ENCODE measurements at regions not wholly inside any gene's neighbourhood (a gene's known extent, or its start where the extent isn't known, plus 50 kb on each side); places are given as distances from the start of the nearest gene placed in this dataset.
"Not testable (repeated sequence)": the region's sequence is repeated elsewhere in the genome, so short reads cannot be mapped to it uniquely, and the experiment has no call there.

GRCh38 chr12:60211244-60211643 is 615.4 kb downstream of the SLC16A7 start:
- H3K27me3 ChIP-seq (ENCODE audit: control insufficient read depth, insufficient read depth, low read length): no peaks in the 10 kb centered on the region
- H3K9me3 ChIP-seq (ENCODE audit: control insufficient read depth, insufficient read depth, low read length): peaks cover 7% of the 10 kb centered on the region
- no peak overlapping the region for H3K9ac ChIP-seq (ENCODE audit: low read depth, low read length)
- H3K27ac ChIP-seq (ENCODE audit: low read depth, low read length): no peak overlapping the region
- no peaks in the 10 kb centered on the region for H3K4me1 ChIP-seq (ENCODE audit: control insufficient read depth, insufficient read depth, low read length)
- no peak overlapping the region for H3K4me3 ChIP-seq (ENCODE audit: low read depth, low read length)
- no peaks in the 10 kb centered on the region for H3K36me3 ChIP-seq (ENCODE audit: control insufficient read depth, insufficient read depth, low read length)

- H3K9me3 ChIP-seq (ENCODE audit: control insufficient read depth, insufficient read depth, low read length): peaks cover 7% of the 10 kb centered on the region
- no peaks in the 10 kb centered on the region for H3K4me1 ChIP-seq (ENCODE audit: control insufficient read depth, insufficient read depth, low read length)
- H3K4me3 ChIP-seq (ENCODE audit: low read depth, low read length): no peak overlapping the region
- H3K27me3 ChIP-seq (ENCODE audit: control insufficient read depth, insufficient read depth, low read length): no peaks in the 10 kb centered on the region
- no peak overlapping the region for H3K27ac ChIP-seq (ENCODE audit: low read depth, low read length)
- no peak overlapping the region for H3K9ac ChIP-seq (ENCODE audit: low read depth, low read length)
- no peaks in the 10 kb centered on the region for H3K36me3 ChIP-seq (ENCODE audit: control insufficient read depth, insufficient read depth, low read length)
These were observed 616.6 kb downstream of the SLC16A7 start for GRCh38 chr12:60212159-60213000.

GRCh38 chr12:60213272-60213671 is 617.4 kb downstream of the SLC16A7 start:
- H3K4me1 ChIP-seq (ENCODE audit: control insufficient read depth, insufficient read depth, low read length); H3K36me3 ChIP-seq (ENCODE audit: control insufficient read depth, insufficient read depth, low read length); H3K9me3 ChIP-seq (ENCODE audit: control insufficient read depth, insufficient read depth, low read length); H3K27ac ChIP-seq (ENCODE audit: low read depth, low read length); H3K9ac ChIP-seq (ENCODE audit: low read depth, low read length); H3K4me3 ChIP-seq (ENCODE audit: low read depth, low read length); H3K27me3 ChIP-seq (ENCODE audit: control insufficient read depth, insufficient read depth, low read length): not testable (repeated sequence)

DNA sequence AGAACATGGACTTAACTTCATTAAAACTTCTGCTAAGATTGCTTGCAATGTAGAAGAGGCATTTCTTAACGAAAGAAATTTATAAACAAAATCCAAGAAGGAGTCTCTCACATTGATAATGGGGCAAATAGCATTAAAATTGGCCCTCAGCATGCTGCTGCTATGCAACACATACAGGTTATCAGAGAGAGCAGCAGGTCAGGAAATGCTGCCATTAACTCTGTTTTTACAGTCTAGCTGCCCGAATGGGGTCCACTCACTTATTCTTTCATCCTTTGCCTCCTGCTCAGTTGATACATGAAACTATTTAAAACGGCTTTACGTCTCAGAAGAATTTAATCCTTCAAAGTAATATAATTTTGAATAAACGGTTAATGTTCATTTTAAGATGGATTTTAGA is 620.4 kb downstream of the SLC16A7 start:
- Histone ChIP-seq H3K27ac (ENCODE audit: low read depth, low read length) (no peak overlapping the region), H3K9me3 (ENCODE audit: control insufficient read depth, insufficient read depth, low read length) (peaks cover 7% of the 10 kb centered on the region), H3K4me1 (ENCODE audit: control insufficient read depth, insufficient read depth, low read length) (no peaks in the 10 kb centered on the region), H3K36me3 (ENCODE audit: control insufficient read depth, insufficient read depth, low read length) (no peaks in the 10 kb centered on the region), H3K27me3 (ENCODE audit: control insufficient read depth, insufficient read depth, low read length) (no peaks in the 10 kb centered on the region), H3K9ac (ENCODE audit: low read depth, low read length) (no peak overlapping the region), H3K4me3 (ENCODE audit: low read depth, low read length) (no peak overlapping the region)

GRCh38 chr12:60223242-60223641 is 627.4 kb downstream of the SLC16A7 start:
- Histone ChIP-seq H3K27ac (ENCODE audit: low read depth, low read length) (no peak overlapping the region), H3K4me1 (ENCODE audit: control insufficient read depth, insufficient read depth, low read length) (no peaks in the 10 kb centered on the region), H3K36me3 (ENCODE audit: control insufficient read depth, insufficient read depth, low read length) (no peaks in the 10 kb centered on the region), H3K4me3 (ENCODE audit: low read depth, low read length) (no peak overlapping the region), H3K27me3 (ENCODE audit: control insufficient read depth, insufficient read depth, low read length) (no peaks in the 10 kb centered on the region), H3K9me3 (ENCODE audit: control insufficient read depth, insufficient read depth, low read length) (no peaks in the 10 kb centered on the region), H3K9ac (ENCODE audit: low read depth, low read length) (no peak overlapping the region)

DNA sequence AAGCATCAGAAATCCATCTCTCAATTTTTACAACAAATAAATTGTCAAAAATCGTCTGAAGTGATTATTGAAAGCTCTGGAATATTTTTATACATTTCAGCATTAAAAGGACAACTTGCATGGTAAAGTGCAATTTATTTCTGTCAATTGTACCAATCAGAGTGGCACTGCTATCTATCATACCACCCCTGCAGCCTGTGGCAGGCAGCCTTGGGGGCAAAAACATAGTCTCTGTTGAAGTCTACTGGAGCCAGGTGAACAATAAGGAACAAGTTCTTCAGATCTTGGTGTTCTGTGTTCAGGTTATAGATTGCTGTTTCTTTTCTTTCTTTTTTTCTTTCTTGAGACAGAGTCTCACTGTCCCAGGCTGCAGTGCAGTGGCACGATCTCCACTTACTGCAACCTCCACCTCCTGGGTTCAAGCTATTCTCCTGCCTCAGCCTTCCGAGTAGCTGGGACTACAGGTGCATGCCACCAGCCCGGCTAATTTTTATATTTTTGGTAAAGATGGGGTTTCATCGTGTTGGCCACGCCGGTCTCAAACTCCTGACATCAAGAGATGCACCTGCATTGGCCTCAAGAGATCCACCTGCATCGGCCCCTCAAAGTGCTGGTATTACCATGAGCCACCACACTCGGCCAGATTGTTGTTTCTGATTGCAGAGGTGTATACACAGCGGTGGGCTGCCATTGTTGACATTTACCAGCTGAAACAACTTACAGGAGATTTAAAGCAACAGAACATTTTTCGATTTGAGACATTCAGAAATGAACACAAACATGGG is 629.6 kb downstream of the SLC16A7 start:
- no peak overlapping the region for H3K27ac ChIP-seq (ENCODE audit: low read depth, low read length)
- H3K27me3 ChIP-seq (ENCODE audit: control insufficient read depth, insufficient read depth, low read length): no peaks in the 10 kb centered on the region
- H3K36me3 ChIP-seq (ENCODE audit: control insufficient read depth, insufficient read depth, low read length): no peaks in the 10 kb centered on the region
- no peak overlapping the region for H3K4me3 ChIP-seq (ENCODE audit: low read depth, low read length)
- H3K4me1 ChIP-seq (ENCODE audit: control insufficient read depth, insufficient read depth, low read length): no peaks in the 10 kb centered on the region
- no peaks in the 10 kb centered on the region for H3K9me3 ChIP-seq (ENCODE audit: control insufficient read depth, insufficient read depth, low read length)
- H3K9ac ChIP-seq (ENCODE audit: low read depth, low read length): no peak overlapping the region

DNA sequence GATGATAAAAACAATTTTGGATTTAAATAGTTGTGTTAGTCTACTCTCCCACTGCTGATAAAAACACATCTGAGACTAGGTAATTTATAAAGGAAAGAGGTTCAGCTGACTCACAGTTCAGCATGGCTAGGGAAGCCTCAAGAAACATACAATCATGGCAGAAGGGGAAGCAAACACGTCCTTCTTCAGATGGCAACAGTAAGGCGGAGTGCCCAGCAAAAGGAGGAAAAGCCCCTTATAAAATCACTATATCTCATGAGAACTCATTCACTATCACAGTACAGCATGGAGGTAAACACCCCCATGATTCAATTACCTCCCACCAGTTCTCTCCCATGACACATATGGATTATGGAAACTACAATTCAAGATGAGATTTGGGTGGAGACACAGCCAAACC is 632.1 kb downstream of the SLC16A7 start:
- Histone ChIP-seq H3K4me1 (ENCODE audit: control insufficient read depth, insufficient read depth, low read length) (no peaks in the 10 kb centered on the region), H3K27me3 (ENCODE audit: control insufficient read depth, insufficient read depth, low read length) (no peaks in the 10 kb centered on the region), H3K9me3 (ENCODE audit: control insufficient read depth, insufficient read depth, low read length) (no peaks in the 10 kb centered on the region), H3K27ac (ENCODE audit: low read depth, low read length) (no peak overlapping the region), H3K36me3 (ENCODE audit: control insufficient read depth, insufficient read depth, low read length) (no peaks in the 10 kb centered on the region), H3K4me3 (ENCODE audit: low read depth, low read length) (no peak overlapping the region), H3K9ac (ENCODE audit: low read depth, low read length) (no peak overlapping the region)

DNA sequence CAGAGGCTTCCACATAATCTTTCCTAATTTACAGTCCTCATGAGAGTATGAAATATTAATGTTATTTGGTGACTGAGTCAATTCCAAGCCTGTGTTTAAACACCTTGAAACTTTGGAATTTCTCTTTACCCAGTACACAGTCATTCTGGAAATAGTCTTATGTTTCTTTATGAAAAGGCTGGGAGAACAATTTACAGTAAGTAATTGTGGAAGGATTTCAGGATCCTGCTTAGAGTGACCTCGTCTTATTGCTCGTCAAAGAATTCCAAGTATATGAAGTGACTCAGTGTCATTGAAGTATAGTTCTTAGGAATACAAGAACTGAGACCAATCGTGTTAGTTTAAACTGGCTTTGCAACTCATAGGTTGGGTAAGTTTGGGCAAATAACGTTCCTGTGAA is 634.2 kb downstream of the SLC16A7 start:
- Histone ChIP-seq H3K9me3 (ENCODE audit: control insufficient read depth, insufficient read depth, low read length) (no peaks in the 10 kb centered on the region), H3K27me3 (ENCODE audit: control insufficient read depth, insufficient read depth, low read length) (no peaks in the 10 kb centered on the region), H3K36me3 (ENCODE audit: control insufficient read depth, insufficient read depth, low read length) (no peaks in the 10 kb centered on the region), H3K4me1 (ENCODE audit: control insufficient read depth, insufficient read depth, low read length) (no peaks in the 10 kb centered on the region), H3K9ac (ENCODE audit: low read depth, low read length) (no peak overlapping the region), H3K27ac (ENCODE audit: low read depth, low read length) (no peak overlapping the region), H3K4me3 (ENCODE audit: low read depth, low read length) (no peak overlapping the region)

- Histone ChIP-seq H3K27me3 (ENCODE audit: control insufficient read depth, insufficient read depth, low read length) (no peaks in the 10 kb centered on the region), H3K4me3 (ENCODE audit: low read depth, low read length) (no peak overlapping the region), H3K27ac (ENCODE audit: low read depth, low read length) (no peak overlapping the region), H3K9me3 (ENCODE audit: control insufficient read depth, insufficient read depth, low read length) (no peaks in the 10 kb centered on the region), H3K9ac (ENCODE audit: low read depth, low read length) (no peak overlapping the region), H3K36me3 (ENCODE audit: control insufficient read depth, insufficient read depth, low read length) (no peaks in the 10 kb centered on the region), H3K4me1 (ENCODE audit: control insufficient read depth, insufficient read depth, low read length) (no peaks in the 10 kb centered on the region)
These were observed 635.5 kb downstream of the SLC16A7 start for GRCh38 chr12:60231303-60231702.

DNA sequence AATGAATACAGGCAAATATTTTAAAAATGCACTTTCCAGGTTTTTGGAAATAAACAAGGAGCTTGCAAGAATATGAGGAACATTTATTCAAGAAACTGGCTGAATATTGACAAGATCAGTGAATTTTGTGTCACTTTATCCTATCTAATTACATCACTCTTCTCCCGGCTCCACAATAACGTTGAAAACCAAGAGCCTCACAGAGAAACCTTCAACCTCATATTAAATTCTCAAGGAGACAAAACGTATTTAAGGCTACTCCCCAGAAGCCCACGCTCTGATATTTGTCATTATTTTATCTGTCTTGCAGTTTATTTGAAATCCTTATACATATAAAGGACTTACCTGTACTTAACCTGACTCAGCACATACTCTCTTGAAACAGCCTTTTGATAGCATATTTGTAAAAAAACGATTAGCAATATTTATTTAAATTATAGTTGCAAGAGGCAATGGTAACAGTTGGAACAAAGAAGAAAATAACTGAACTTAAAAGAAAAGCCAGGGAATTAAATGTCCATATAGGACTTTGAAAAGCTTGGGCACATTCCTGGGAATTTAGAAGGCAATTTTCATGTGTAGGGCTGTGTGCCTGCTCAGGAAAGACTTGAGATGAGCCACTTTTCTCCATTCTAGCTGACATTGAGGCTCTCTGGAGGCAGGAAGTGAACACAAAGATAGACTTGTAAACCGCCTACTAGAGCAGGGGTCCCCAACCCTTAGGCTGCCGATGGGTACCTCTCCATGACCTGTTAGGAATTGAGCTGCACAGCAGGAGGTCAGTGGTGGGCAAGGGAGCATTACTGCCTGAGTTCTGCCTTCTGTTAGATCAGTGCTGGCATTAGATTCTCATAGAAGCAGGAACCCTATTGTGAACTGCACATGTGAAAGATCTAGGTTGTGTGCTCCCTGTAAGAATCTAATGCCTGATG is 636.4 kb downstream of the SLC16A7 start:
- H3K9ac ChIP-seq (ENCODE audit: low read depth, low read length): no peak overlapping the region
- H3K27ac ChIP-seq (ENCODE audit: low read depth, low read length): no peak overlapping the region
- H3K9me3 ChIP-seq (ENCODE audit: control insufficient read depth, insufficient read depth, low read length): no peaks in the 10 kb centered on the region
- no peaks in the 10 kb centered on the region for H3K4me1 ChIP-seq (ENCODE audit: control insufficient read depth, insufficient read depth, low read length)
- H3K36me3 ChIP-seq (ENCODE audit: control insufficient read depth, insufficient read depth, low read length): no peaks in the 10 kb centered on the region
- H3K27me3 ChIP-seq (ENCODE audit: control insufficient read depth, insufficient read depth, low read length): no peaks in the 10 kb centered on the region
- no peak overlapping the region for H3K4me3 ChIP-seq (ENCODE audit: low read depth, low read length)
